Gastroesophageal sphincter (tissue), 4 donors: ENCODE measurements at regions not wholly inside any gene's neighbourhood (a gene's known extent, or its start where the extent isn't known, plus 50 kb on each side); places are given as distances from the start of the nearest gene placed in this dataset.
A peak's percentile ranks its signal among the peaks of the same experiment; 100 is the strongest.

Experiments
- ATAC-seq: fragments of 150-250 bp; one replicate; pipeline ENCODE4 v1.9.1; 2016; ENCODE audit warnings: mild to moderate bottlenecking, moderate library complexity
- H3K27ac ChIP-seq, 4 donors: fragments of 200-600 bp; sonication (generic) in 3 of 4; 1 replicate in 3 of 4; 2 replicates in 1 of 4; pipeline ENCODE4 v1.5.1; 2016 to 2019
- H3K27me3 ChIP-seq: fragments of 200-600 bp; sonication (generic); one replicate; pipeline ENCODE4 v1.5.1; 2019
- H3K36me3 ChIP-seq, 2 donors: fragments of 200-600 bp; sonication (generic); one replicate each; pipeline ENCODE4 v1.5.1; 2019; ENCODE audit warnings: control low read depth in 1 of 2
- H3K4me1 ChIP-seq, 3 donors: fragments of 200-600 bp; sonication (generic); 1 replicate in 2 of 3; 2 replicates in 1 of 3; pipeline ENCODE4 v1.5.1; 2016 to 2019; ENCODE audit warnings: control low read depth in 2 of 3
- H3K4me3 ChIP-seq, 2 donors: fragments of 200-600 bp; sonication (generic); one replicate each; pipeline ENCODE4 v1.5.1; 2019; ENCODE audit warnings: mild to moderate bottlenecking in 1 of 2, moderate library complexity in 1 of 2
- H3K9me3 ChIP-seq, 3 donors: fragments of 200-600 bp; sonication (generic); one replicate each; pipeline ENCODE4 v1.5.1; 2017 to 2019; ENCODE audit warnings: control low read depth in 2 of 3
- EP300 ChIP-seq: sonication (generic); formaldehyde crosslinking; IDR thresholded peaks from one replicate; pipeline ENCODE4 v1.6.1; 2017; ENCODE audit warnings: antibody characterized with exemption, mild to moderate bottlenecking
- POLR2A ChIP-seq, 2 donors: fragments of 450-650 bp; IDR thresholded peaks; one replicate each; pipeline ENCODE4 v1.6.1; 2017; ENCODE audit warnings: antibody characterized with exemption in 2 of 2, mild to moderate bottlenecking in 2 of 2, moderate library complexity in 1 of 2
- POLR2AphosphoS5 ChIP-seq: sonication (generic); formaldehyde crosslinking; IDR thresholded peaks from one replicate; pipeline ENCODE4 v1.6.1; 2017; ENCODE audit warnings: antibody characterized with exemption
- WGBS, 2 donors: methylation state at CpG; one replicate each; pipeline ENCODE4 v1.1.5; 2018; ENCODE audit warnings: low coverage in 1 of 2; 5-methylcytosine and 5-hydroxymethylcytosine counted together
- TF ChIP-seq, protein P1 (sequence below), 4 experiments: fragments of 200-600 bp in 2 of 4; fragments of 450-650 bp in 2 of 4; sonication (generic) in 1 of 4; IDR thresholded peaks; one replicate each; pipeline ENCODE4 v1.5.1; 2017 to 2019; ENCODE audit warnings: antibody characterized with exemption in 4 of 4, mild to moderate bottlenecking in 2 of 4, moderate library complexity in 2 of 4

- no peak overlapping the region for H3K27ac ChIP-seq
- H3K4me3 ChIP-seq, result no peak overlapping the region
- no peak for TF ChIP-seq EP300
- no peak for ATAC-seq
- 61 to 97% methylated on average over 5 of the region's 5 CpGs for WGBS, 2 donors
- H3K36me3 ChIP-seq, result no peaks in the 10 kb centered on the region
- no peaks in the 10 kb centered on the region for H3K27me3 ChIP-seq
- H3K4me1 ChIP-seq, result no peaks in the 10 kb centered on the region
- H3K9me3 ChIP-seq, result no peaks in the 10 kb centered on the region
These were observed 432.7 kb upstream of the TRIB2 start for GRCh38 chr2:12284037-12284436.

DNA sequence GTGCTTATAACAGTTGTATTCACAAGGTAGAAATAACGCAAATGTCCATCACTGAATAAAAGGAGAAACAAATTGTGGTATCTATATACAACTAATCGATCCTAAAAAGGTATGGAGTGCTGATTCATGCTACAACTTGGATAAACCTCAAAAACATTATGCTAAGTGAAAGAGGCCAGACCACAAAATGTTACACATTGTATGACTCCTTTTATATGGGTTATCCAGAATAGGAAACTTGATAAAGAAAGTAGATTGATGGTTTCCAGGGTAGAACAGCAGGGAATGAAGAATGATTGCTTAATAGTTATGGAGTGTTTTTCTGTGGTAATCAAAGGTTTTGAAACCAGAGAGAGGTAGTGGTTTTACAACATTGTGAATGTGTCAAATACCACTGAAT lies 432.2 kb upstream of the TRIB2 start:
- Histone ChIP-seq H3K9me3 (no peaks in the 10 kb centered on the region), H3K36me3 (no peaks in the 10 kb centered on the region), H3K4me1 (no peaks in the 10 kb centered on the region), H3K27ac (no peak overlapping the region), H3K4me3 (no peak overlapping the region), H3K27me3 (no peaks in the 10 kb centered on the region)
- no peak for ATAC-seq
- TF ChIP-seq EP300, result no peak
- no peak for TF ChIP-seq POLR2AphosphoS5
- no peak for TF ChIP-seq POLR2A (IDR thresholded peaks at IDR 0.05)
- TF ChIP-seq, protein P1, sequence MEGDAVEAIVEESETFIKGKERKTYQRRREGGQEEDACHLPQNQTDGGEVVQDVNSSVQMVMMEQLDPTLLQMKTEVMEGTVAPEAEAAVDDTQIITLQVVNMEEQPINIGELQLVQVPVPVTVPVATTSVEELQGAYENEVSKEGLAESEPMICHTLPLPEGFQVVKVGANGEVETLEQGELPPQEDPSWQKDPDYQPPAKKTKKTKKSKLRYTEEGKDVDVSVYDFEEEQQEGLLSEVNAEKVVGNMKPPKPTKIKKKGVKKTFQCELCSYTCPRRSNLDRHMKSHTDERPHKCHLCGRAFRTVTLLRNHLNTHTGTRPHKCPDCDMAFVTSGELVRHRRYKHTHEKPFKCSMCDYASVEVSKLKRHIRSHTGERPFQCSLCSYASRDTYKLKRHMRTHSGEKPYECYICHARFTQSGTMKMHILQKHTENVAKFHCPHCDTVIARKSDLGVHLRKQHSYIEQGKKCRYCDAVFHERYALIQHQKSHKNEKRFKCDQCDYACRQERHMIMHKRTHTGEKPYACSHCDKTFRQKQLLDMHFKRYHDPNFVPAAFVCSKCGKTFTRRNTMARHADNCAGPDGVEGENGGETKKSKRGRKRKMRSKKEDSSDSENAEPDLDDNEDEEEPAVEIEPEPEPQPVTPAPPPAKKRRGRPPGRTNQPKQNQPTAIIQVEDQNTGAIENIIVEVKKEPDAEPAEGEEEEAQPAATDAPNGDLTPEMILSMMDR (IDR thresholded peaks at IDR 0.05), result no peak
- WGBS, 2 donors, result 69 to 78% methylated on average over 2 of the region's 2 CpGs

DNA sequence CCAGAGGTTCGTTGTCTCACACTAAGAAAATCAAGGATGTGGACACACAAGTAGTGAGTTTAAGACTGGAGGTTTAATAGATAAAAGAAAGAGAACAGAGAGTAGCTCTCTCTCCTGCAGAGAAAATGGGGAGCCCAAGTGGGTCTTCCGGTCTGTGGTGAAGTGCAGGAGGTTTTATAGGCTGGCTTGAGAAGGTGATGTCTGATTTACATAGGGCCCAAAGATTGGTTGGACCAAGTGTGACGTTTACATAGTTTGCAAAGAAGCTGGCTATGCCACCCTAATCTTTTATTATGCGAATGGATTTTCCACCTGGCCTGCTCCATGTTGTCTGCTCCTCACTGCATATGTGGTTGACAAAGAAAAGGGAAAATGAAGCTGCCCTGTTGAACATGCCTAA lies 430.4 kb upstream of the TRIB2 start:
- no peaks in the 10 kb centered on the region for H3K4me1 ChIP-seq
- H3K27ac ChIP-seq, result no peak overlapping the region
- H3K36me3 ChIP-seq, result no peaks in the 10 kb centered on the region
- no peaks in the 10 kb centered on the region for H3K27me3 ChIP-seq
- ATAC-seq, result no peak
- H3K9me3 ChIP-seq, result no peaks in the 10 kb centered on the region
- no peak overlapping the region for H3K4me3 ChIP-seq
- TF ChIP-seq EP300 (no peak), POLR2A (IDR thresholded peaks at IDR 0.05) (no peak), POLR2AphosphoS5 (no peak)
- TF ChIP-seq, protein P1 (IDR thresholded peaks at IDR 0.05), result no peak
- WGBS, 2 donors, result 83 to 87% methylated on average over 1 to 4 of the region's 4 CpGs

- no peaks in the 10 kb centered on the region for H3K9me3 ChIP-seq
- peak overlapping the region in 1 of 4 donors; percentile 29 for H3K27ac ChIP-seq
- TF ChIP-seq EP300, result no peak
- no peaks in the 10 kb centered on the region for H3K27me3 ChIP-seq
- H3K4me3 ChIP-seq, result no peak overlapping the region
- 48 to 51% methylated on average over 5 of the region's 5 CpGs for WGBS, 2 donors
- H3K36me3 ChIP-seq, result no peaks in the 10 kb centered on the region
- ATAC-seq, result peak; percentile 39
- no peaks in the 10 kb centered on the region for H3K4me1 ChIP-seq
These were observed 429.4 kb upstream of the TRIB2 start for GRCh38 chr2:12287220-12287751.

DNA sequence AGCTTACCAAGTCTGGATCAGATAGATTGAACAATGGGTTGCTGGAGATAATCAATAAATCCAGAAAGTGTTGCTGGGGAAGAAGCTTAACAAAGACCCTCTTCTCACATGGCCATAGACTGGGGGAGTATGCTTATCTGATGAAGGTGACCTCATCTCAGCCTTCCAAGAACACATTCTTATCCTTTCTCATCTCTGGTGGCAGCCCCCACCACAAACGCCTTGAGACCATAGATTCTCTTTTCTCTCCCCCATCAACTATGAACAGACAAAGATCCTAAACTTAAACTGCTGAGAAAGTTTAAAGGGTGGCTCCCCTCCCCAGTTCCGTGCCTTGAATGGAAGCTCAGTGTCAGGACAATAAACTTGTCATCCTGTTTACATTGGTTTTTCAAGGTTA lies 428.7 kb upstream of the TRIB2 start:
- Histone ChIP-seq H3K9me3 (no peaks in the 10 kb centered on the region), H3K27ac (no peak overlapping the region), H3K27me3 (no peaks in the 10 kb centered on the region), H3K4me1 (no peaks in the 10 kb centered on the region), H3K36me3 (no peaks in the 10 kb centered on the region), H3K4me3 (no peak overlapping the region)
- no peak for ATAC-seq
- TF ChIP-seq POLR2AphosphoS5 (no peak), EP300 (no peak), POLR2A (IDR thresholded peaks at IDR 0.05) (no peak)
- TF ChIP-seq, protein P1 (IDR thresholded peaks at IDR 0.05), result no peak
- 67 to 80% methylated on average over 2 of the region's 2 CpGs for WGBS, 2 donors

GRCh38 chr2:12289120-12289802 lies 427.5 kb upstream of the TRIB2 start:
- 61 to 78% methylated on average over 3 of the region's 3 CpGs for WGBS, 2 donors
- no peaks in the 10 kb centered on the region for H3K9me3 ChIP-seq
- H3K4me3 ChIP-seq, result no peak overlapping the region
- no peak for ATAC-seq
- no peak overlapping the region for H3K27ac ChIP-seq
- H3K4me1 ChIP-seq, result no peaks in the 10 kb centered on the region
- H3K27me3 ChIP-seq, result no peaks in the 10 kb centered on the region
- H3K36me3 ChIP-seq, result no peaks in the 10 kb centered on the region
- TF ChIP-seq EP300 (no peak), POLR2A (IDR thresholded peaks at IDR 0.05) (no peak), POLR2AphosphoS5 (no peak)
- TF ChIP-seq, protein P1 (IDR thresholded peaks at IDR 0.05), result no peak
